GM12873 (cell line): ENCODE measurements at regions not wholly inside any gene's neighbourhood (a gene's known extent, or its start where the extent isn't known, plus 50 kb on each side); places are given as distances from the start of the nearest gene placed in this dataset.

Experiments used
- CTCF ChIP-seq: IDR thresholded peaks from 2 replicates; pipeline ENCODE4 v1.5.1; 2012; ENCODE audit warnings: low read depth, mild to moderate bottlenecking, moderate library complexity, low read length, control low read depth; ENCODE audit not compliant: insufficient read depth; ENCODE audit errors: missing control alignments

- no peak for TF ChIP-seq CTCF
These were observed 135.1 kb downstream of the QRSL1 start for GRCh38 chr6:106764353-106764980.

DNA sequence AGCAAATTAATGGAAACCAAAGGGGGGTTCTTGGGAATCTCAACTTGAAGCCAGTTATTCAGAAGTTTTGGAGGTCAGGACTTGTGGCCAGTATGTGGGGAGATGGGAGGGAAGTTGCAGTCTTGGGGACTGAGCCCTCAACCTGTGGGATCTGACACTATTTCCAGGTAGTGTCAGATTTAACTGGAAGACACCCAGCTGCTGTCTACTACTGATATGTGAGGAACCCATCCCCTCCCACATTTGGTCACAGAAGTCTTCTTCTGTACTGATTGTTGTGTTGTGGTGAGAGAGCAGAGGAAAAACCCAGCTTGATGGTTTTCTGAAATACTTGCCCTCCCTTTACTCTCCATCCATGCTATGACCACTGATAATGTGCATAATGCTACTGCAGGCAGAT, 134.0 kb downstream of the QRSL1 start:
- TF ChIP-seq CTCF = no peak

DNA sequence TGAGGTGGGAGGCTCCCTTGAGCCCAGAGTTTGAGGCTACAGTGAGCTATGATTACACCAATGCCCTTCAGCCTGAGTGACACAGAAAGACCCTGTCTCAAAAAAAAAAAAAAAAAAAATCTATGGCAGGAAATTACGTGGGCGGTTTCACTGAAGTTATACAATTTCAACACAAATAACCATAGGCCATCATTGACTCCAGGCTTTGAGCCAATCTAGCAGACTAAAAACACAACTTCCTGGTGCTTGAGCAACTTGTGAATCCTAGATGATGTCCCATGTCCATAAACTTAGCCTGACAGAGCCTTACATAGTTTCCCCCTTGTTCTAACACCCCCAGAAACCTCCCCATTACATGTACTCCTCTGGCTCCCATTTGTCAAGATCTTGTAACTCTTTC, 131.8 kb downstream of the QRSL1 start:
- no peak for TF ChIP-seq CTCF

- no peak for TF ChIP-seq CTCF
These were observed 129.7 kb downstream of the QRSL1 start for GRCh38 chr6:106759112-106759511.

DNA sequence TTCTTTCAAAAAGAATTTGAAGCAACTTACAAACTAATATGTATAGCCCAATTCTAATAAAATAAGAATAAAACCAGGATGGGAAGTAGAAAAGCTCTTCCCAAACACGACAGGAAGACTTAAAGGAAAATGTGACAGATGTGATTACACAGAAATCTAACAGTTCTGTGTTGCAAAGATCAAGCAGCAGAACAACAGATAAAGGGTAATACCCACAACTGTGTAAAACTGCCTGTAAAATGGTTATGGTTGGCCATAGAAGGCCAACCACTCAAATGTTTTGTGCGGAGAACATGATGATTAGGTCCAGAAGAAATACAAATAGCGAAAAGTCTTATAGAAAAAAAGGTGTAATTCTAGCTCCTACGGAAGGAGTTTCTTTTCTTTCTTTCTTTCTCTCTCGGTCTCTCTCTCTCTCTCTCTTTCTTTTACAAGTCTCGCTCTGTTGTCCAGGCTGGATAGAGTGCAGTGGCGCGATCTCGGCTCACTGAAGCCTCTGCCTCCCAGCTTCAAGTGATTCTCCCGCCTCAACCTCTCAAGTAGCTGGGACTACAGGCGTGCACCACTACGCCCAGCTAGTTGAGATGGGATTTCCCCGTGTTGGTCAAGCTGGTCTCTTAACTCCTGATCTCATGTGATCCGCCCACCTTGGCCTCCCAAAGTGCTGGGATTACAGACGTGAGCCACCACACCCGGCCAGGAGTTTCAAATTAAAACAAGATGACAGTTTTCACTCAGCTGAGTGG, 128.5 kb downstream of the QRSL1 start:
- no peak for TF ChIP-seq CTCF

DNA sequence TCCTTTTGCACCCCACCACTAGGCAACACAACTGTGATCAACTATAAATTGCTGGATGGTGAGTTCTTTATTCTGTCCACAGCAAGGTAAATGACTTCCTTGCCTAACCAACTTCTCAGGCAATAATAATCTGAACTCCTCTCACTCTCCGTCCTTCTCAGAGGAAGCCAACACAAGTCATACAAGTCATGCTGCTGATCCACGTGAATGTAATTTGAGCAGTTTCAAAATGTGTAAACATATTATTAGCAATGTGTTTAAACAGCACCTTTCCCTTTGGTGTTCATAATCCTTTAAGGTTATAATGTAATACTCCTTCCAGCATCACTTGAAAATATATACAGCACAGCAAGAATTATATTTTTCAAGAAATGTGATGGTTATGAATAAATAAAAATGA, 127.9 kb downstream of the QRSL1 start:
- no peak for TF ChIP-seq CTCF

DNA sequence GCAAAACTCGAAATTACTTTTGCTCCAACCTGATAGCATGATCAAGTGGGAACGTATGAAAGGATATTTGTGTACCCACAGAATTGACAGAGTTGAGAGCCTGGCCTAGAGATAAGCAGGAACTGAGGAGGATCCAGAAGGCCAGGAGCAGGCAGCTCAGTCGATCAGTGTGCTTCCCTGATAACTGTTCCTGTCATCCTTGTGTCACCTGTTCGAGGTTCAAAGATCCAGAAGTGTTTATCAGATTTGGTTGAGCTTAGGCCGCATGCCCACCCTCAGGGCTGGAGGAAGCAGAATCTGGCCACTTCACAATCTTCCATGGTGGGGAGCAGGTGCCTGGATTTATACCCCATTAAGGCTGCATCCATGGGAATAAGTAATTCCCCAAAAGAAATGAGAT, 124.8 kb downstream of the QRSL1 start:
- TF ChIP-seq CTCF = no peak
